Endodermal cell (in vitro differentiated cells): ENCODE measurements at regions not wholly inside any gene's neighbourhood (a gene's known extent, or its start where the extent isn't known, plus 50 kb on each side); places are given as distances from the start of the nearest gene placed in this dataset.

Source experiments
- DNase-seq: peaks from one replicate; pipeline ENCODE4 v3.0.0-alpha.2; 2017
- H3K27ac ChIP-seq: 2 replicates; pipeline ENCODE4 v1.5.1; 2013; ENCODE audit warnings: mild to moderate bottlenecking, low read depth, low read length, moderate library complexity
- H3K27me3 ChIP-seq: 2 replicates; pipeline ENCODE4 v1.6.1; 2013; ENCODE audit warnings: mild to moderate bottlenecking, low read length, moderate library complexity; ENCODE audit not compliant: insufficient read depth, control insufficient read depth, poor library complexity, severe bottlenecking
- H3K36me3 ChIP-seq: 2 replicates; pipeline ENCODE4 v1.7.0; 2013; ENCODE audit warnings: mild to moderate bottlenecking, low read length, moderate library complexity; ENCODE audit not compliant: control insufficient read depth, insufficient read depth
- H3K4me1 ChIP-seq: one replicate; pipeline ENCODE4 v1.7.0; 2013; ENCODE audit warnings: low read length; ENCODE audit not compliant: control insufficient read depth, insufficient read depth
- H3K4me3 ChIP-seq: 2 replicates; pipeline ENCODE4 v1.5.1; 2013; ENCODE audit warnings: mild to moderate bottlenecking, low read length, moderate library complexity
- H3K9ac ChIP-seq: 2 replicates; pipeline ENCODE4 v1.6.1; 2013; ENCODE audit warnings: mild to moderate bottlenecking, low read length, moderate library complexity; ENCODE audit not compliant: poor library complexity, severe bottlenecking; ENCODE audit errors: extremely low read depth
- H3K9me3 ChIP-seq: 2 replicates; pipeline ENCODE4 v1.6.1; 2013; ENCODE audit warnings: mild to moderate bottlenecking, low read length, moderate library complexity; ENCODE audit not compliant: control insufficient read depth
- H3K27ac Mint-ChIP-seq: 2 replicates; pipeline ENCODE4 v1.8.0; 2020; ENCODE audit warnings: mixed read lengths
- H3K27me3 Mint-ChIP-seq: 2 replicates; pipeline ENCODE4 v1.8.0; 2021; ENCODE audit warnings: mild to moderate bottlenecking, mixed read lengths; ENCODE audit not compliant: insufficient read depth
- H3K36me3 Mint-ChIP-seq: 2 replicates; pipeline ENCODE4 v1.8.0; 2020; ENCODE audit warnings: low read depth, mixed read lengths
- H3K4me1 Mint-ChIP-seq: 2 replicates; pipeline ENCODE4 v1.8.0; 2020; ENCODE audit warnings: mixed read lengths
- H3K4me3 Mint-ChIP-seq: 2 replicates; pipeline ENCODE4 v1.8.0; 2020; ENCODE audit warnings: mild to moderate bottlenecking, moderate library complexity, mixed read lengths
- H3K9me3 Mint-ChIP-seq: 2 replicates; pipeline ENCODE4 v1.8.0; 2020; ENCODE audit warnings: mild to moderate bottlenecking, mixed read lengths
- WGBS, 2 experiments: methylation state at CpG; one replicate each; pipeline versions ENCODE4 v1.1.5 to v1.1.7; 2013; ENCODE audit warnings: missing lambda C conversion rate in 2 of 2, mixed read lengths in 1 of 2; ENCODE audit not compliant: insufficient coverage in 1 of 2, insufficient read length in 1 of 2; 5-methylcytosine and 5-hydroxymethylcytosine counted together
- TF ChIP-seq, protein P1 (sequence below): fragments of 200-600 bp; sonication (generic); conservative IDR thresholded peaks from 2 replicates; pipeline ENCODE4 v1.5.0; 2021; ENCODE audit warnings: antibody characterized with exemption, mild to moderate bottlenecking

GRCh38 chr16:17938546-17938945 lies 398.0 kb downstream of the NPIPA8 start:
- Mint-ChIP-seq H3K27me3 (no peaks in the 10 kb centered on the region), H3K4me1 (no peaks in the 10 kb centered on the region), H3K27ac (no peak overlapping the region), H3K36me3 (no peaks in the 10 kb centered on the region), H3K9me3 (peaks cover 5% of the 10 kb centered on the region), H3K4me3 (no peak overlapping the region)
- Histone ChIP-seq H3K9ac (no peak overlapping the region), H3K27ac (no peak overlapping the region), H3K4me1 (no peaks in the 10 kb centered on the region), H3K36me3 (no peaks in the 10 kb centered on the region), H3K27me3 (no peaks in the 10 kb centered on the region), H3K4me3 (no peak overlapping the region), H3K9me3 (no peaks in the 10 kb centered on the region)
- TF ChIP-seq, protein P1, sequence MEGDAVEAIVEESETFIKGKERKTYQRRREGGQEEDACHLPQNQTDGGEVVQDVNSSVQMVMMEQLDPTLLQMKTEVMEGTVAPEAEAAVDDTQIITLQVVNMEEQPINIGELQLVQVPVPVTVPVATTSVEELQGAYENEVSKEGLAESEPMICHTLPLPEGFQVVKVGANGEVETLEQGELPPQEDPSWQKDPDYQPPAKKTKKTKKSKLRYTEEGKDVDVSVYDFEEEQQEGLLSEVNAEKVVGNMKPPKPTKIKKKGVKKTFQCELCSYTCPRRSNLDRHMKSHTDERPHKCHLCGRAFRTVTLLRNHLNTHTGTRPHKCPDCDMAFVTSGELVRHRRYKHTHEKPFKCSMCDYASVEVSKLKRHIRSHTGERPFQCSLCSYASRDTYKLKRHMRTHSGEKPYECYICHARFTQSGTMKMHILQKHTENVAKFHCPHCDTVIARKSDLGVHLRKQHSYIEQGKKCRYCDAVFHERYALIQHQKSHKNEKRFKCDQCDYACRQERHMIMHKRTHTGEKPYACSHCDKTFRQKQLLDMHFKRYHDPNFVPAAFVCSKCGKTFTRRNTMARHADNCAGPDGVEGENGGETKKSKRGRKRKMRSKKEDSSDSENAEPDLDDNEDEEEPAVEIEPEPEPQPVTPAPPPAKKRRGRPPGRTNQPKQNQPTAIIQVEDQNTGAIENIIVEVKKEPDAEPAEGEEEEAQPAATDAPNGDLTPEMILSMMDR, result no peak
- DNase-seq, result no peak
- WGBS, 2 experiments, result 100% methylated on average over 1 of the region's 3 CpGs; no CpG with 5 or more reads in 1 of the 2 experiments

DNA sequence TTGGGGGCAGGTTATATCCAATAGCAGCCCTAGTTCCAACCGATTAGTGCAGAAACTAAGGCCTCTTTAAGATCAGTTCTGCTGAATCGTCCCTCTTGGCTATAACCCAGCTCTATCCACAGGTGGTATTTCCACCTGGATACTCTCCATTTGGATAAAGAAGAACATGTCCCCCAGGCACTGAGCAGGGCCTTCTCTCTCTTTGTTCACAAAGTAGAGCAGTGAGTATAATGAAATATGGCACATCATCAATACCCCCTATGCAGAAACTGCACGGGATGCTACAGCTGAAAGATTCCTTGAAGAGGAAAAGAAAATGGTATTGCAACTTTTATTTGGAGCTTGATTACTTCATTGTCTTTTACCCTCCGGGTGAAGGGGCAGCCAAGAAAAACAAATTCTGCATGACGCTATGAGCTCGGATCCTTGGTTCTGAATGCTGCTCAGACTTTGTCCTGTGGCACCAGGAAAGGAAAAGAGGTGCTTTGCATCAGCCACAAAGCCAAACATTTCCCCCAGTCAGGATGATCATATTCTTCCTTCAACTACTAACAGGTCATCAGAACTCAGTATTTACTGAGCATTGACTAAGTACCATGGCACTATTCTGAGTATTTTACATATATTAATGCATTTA lies 399.7 kb downstream of the NPIPA8 start:
- DNase-seq, result no peak
- Mint-ChIP-seq H3K36me3 (no peaks in the 10 kb centered on the region), H3K27ac (no peak overlapping the region), H3K4me1 (no peaks in the 10 kb centered on the region), H3K4me3 (no peak overlapping the region), H3K27me3 (no peaks in the 10 kb centered on the region), H3K9me3 (no peaks in the 10 kb centered on the region)
- Histone ChIP-seq H3K4me1 (no peaks in the 10 kb centered on the region), H3K27me3 (no peaks in the 10 kb centered on the region), H3K36me3 (no peaks in the 10 kb centered on the region), H3K4me3 (no peak overlapping the region), H3K9me3 (no peaks in the 10 kb centered on the region), H3K9ac (no peak overlapping the region), H3K27ac (no peak overlapping the region)
- TF ChIP-seq, protein P1, result no peak
- WGBS, 2 experiments, result 89 to 94% methylated on average over 5 to 6 of the region's 6 CpGs

GRCh38 chr16:17930280-17930679 lies 406.3 kb downstream of the NPIPA8 start:
- Histone ChIP-seq H3K9ac (no peak overlapping the region), H3K27ac (no peak overlapping the region), H3K9me3 (peaks cover 11% of the 10 kb centered on the region), H3K27me3 (no peaks in the 10 kb centered on the region), H3K4me1 (no peaks in the 10 kb centered on the region), H3K4me3 (no peak overlapping the region), H3K36me3 (no peaks in the 10 kb centered on the region)
- no peaks in the 10 kb centered on the region for H3K36me3 Mint-ChIP-seq
- H3K9me3 Mint-ChIP-seq, result peaks cover 3% of the 10 kb centered on the region
- H3K4me1 Mint-ChIP-seq, result peaks cover 6% of the 10 kb centered on the region
- H3K27ac Mint-ChIP-seq, result no peak overlapping the region
- H3K4me3 Mint-ChIP-seq, result no peak overlapping the region
- WGBS, 2 experiments, result 82% methylated on average over 1 of the region's 1 CpG; no CpG with 5 or more reads in 1 of the 2 experiments
- no peaks in the 10 kb centered on the region for H3K27me3 Mint-ChIP-seq
- TF ChIP-seq, protein P1, result peak; percentile 62
- peak; percentile 48 for DNase-seq
